ENCODE measurements at regions not wholly inside any gene's neighbourhood (a gene's known extent, or its start where the extent isn't known, plus 50 kb on each side); places are given as distances from the start of the nearest gene placed in this dataset.

DNA sequence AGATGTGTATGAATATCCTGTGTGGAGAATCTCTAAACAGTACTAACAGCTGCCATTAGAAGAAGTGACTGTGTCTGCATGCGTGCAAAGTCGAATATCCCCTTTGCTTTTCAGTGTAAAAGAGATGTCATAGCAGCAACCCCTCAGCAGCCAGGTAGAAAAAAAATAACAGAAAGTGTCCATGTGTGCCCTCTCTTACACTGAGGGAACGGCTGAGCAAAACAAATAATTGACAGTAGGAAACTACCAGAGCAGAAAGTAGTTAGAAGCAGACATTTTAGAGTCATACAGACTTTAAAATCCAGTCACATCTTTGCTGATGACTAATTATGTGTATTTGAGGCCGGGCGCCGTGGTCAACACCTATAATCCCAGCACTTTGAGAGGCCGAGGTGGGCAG lies 370.8 kb downstream of the GPM6A start:
- no peak for DNase-seq (ENCODE audit: low spot score)

DNA sequence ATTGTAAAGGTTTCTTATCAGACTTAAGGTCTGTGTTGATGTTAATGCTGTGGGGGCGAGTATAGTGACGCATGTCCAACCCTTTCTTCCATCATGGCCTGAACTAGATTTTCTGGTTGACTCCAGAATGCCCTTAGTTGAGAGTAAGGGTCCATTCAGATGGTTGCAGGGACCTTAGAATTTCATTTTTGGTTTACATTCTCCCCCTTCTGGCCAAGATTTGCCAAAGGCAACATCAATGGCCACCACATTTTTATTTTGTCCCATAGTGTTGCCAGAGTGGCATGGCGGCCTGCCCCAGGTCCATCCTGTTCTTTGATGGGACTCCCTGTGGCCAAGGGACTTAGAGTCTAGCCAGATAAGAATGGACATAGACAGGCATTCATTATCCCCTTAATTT lies 368.5 kb downstream of the GPM6A start:
- DNase-seq (ENCODE audit: low spot score) = no peak

DNA sequence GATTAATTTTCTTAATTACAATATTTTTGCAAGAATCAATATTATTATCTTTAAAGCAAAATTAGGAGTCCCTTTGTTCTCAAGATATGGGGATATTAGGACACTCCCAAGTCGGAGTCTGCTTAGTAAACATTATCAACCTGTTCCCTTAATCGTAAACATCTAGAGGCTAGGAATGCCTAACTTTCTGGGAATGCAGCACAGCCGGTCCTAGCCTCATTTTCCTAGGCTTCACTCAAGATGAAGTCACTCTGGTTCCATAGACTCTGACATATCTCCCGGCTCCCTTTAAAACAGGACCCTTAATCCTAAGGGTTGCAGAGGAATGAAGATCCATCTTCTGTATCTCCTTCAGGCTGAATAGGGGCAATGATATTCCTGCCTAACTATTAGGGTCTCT lies 367.6 kb downstream of the GPM6A start:
- no peak for DNase-seq (ENCODE audit: low spot score)

DNA sequence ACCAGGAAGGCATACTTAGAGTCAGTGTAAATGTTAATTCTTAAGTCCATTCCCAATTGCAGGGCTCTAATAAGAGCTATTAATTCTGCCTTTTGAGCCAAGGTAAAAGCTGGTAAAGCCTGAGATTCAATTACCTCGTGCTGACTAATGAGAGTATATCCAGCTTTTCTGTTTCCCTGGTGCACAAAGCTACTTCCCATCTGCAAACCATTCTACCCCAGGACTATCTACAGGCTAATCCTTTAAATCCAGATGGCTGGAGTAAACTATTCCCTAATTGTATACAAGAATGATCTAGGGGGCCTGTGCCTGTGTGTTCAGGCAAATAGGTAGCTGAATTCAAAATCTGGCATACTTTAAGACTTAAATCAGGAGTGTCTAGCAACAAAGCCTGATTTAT lies 365.0 kb downstream of the GPM6A start:
- no peak for DNase-seq (ENCODE audit: low spot score)

DNA sequence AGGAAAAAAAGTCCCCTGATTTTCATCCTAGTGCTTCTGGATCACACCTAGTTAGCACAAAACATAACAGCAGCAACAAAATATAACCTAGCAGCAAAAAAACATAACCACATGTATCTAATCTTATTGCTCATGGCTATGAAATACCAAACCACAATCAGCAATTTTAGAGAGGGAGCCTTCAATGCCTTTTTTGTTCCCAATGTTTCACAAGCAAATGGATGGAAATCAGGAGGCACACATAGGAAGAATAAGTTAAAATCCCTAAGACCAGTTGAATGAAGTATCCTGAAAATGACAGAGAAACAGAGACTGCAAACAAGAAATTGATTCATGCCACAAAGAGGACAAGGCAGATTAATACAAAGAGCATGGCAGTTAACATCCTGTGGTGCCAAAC lies 361.6 kb downstream of the GPM6A start:
- DNase-seq (ENCODE audit: low spot score) = peak; percentile 32

DNA sequence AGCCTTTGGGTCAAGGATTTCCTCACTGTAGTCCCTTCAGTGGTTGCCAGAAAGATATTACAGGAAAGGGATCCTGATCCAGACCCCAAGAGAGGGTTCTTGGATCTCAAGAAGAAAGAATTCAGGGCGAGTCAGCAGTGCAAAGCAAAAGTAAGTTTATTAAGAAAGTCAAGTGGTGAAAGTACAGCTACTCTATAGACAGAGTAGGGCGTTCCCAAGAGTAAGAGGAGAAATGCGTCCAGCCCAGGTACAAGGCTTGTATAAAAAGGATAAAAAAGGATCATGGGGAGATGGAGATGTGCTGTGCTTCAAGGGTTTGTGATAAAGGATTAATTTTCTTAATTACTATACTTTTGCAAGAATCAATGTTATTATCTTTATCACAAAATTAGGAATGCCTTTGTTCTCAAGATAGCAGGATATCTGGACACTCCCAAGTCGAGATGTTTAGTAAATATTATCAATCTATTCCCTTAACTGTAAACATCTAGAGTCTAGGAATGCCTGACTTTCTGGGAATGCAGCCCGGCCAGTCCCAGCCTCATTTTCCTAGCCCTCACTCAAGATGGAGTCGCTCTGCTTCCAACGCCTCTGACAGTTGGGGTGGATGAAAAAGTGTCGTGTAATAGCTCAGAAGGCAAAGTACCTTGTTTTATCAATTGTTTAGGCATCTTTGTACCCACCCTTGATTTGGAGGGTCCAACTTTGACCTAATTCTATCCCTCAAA lies 360.7 kb downstream of the GPM6A start:
- DNase-seq (ENCODE audit: low spot score) = no peak

DNA sequence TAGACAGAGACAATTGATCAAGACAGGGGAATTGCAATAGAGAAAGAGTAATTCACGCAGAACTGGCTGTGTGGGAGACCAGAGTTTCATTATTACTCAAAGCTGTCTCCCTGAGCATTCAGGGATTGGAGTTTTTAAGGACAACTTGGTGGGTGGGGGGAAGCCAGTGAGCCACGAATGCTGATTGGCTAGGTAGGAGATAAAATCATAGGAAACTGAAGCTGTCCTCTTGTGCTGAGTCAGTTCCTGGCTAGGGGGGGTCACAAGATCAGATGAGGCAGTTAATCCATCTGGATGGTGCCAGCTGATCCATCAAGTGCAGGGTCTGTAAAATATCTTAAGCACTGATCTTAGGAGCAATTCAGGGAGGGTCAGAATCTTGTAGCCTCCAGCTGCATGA lies 358.6 kb downstream of the GPM6A start:
- no peak for DNase-seq (ENCODE audit: low spot score)

DNA sequence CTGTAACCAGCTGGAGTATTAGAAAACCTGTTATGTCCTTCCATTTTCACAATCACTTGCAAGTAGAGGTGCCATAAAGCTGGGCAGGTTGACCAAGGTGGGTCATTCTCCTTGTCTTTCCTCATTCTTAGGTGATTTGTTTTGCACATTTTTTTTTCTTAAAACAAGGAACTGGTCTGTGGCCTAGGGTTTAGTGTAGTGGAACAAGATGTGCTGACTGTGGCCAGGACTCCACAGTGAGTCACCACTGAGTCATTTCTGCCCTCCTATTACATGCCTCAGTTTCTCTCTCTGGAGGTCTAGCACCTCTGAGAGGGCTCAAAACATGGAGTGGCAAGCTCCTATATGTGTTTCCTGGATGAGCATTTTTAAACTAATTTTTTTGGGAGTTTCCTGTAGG lies 355.9 kb downstream of the GPM6A start:
- DNase-seq (ENCODE audit: low spot score) = no peak

DNA sequence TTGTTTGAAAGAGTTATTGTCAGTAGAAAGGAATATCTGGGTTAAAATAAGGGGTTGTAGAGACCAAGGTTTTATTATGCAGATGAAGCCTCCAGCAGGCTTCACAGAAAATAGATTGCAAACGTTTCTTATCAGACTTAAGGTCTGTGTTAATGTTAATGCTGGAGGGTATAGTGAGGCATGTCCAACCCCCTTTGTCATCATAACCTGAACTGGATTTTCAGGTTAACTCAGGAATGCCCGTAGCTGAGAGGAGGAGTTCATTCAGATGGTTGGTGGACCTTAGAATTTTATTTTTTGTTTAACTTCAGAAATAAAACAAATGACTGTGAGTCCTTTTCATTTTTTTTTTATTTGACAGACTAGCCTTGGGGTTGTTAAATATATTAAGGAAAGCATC lies 354.1 kb downstream of the GPM6A start:
- DNase-seq (ENCODE audit: low spot score) = no peak

DNA sequence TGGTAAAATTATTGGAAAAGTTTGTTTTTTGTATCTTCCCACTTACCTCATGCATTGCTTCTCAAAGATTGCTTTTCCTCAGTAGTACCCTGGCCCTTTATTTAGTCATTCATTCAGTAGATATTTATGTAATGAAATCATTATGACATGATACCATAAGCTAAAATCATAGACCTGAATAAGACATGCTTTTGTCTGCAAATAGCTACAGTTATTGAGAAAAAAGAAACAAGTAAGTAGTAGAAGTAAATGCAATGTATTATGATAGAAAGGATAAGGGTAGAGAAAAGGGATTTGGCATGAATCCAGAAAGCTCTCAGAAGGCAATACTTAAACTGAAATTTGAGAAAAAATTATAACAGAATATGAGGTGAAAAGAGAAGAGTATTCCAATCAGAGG lies 352.5 kb downstream of the GPM6A start:
- no peak for DNase-seq (ENCODE audit: low spot score)

DNA sequence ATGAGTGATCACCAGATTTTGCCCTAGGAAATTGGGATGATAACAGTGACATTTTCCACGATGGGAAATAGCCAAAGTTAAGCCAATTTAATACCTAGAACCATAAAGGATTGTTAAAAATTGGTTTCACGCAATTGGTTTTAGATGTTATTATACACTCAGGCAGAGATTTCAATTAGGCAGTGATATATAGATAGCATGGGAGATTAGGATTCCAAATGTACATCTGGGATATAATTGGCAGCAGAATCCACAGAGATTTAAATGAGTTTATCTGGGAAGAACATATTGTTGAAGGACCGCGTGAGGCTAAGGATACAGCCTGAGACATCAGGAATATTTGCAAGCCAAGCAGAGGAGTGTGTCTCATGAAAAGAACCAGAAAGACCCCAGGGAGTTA lies 351.6 kb downstream of the GPM6A start:
- no peak for DNase-seq (ENCODE audit: low spot score)

DNA sequence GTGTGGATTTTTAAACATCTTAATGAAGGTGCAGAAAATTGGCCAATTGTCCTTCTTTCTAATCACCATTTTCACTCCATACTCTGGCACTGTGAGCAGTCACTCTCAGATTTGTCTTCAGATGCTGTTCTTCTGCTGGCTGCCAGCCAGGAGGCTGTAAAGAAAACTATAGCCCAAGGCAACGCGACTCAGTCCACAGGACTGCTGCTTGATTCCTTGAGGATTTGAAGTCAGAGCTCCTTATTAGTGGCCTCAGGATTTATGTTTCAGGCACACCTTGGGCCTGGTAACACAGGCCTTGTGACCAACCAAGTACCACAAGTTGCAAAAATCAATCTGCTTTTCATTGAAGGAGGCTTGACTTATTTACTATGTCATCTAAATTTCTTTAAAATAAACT lies 342.6 kb downstream of the GPM6A start:
- no peak for DNase-seq (ENCODE audit: low spot score)

DNA sequence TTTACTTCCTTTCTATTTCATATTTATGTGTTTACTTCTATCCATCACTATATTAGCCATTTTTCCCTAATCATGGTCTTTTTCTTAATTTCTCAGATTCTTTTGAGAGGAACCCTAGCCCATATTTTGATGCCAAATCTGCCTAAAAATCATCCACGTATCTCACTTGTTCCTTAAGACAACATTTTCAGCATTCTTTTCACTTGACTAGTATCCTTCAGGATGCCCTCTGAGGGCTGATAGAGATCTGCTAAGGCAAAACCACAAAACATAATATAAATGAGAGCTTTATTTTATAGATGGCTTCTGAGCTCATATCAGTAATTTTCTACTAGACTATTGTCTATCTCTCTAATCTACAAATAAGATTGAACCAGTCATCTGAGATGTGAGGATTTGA lies 341.9 kb downstream of the GPM6A start:
- peak; percentile 20 for DNase-seq (ENCODE audit: low spot score)

DNA sequence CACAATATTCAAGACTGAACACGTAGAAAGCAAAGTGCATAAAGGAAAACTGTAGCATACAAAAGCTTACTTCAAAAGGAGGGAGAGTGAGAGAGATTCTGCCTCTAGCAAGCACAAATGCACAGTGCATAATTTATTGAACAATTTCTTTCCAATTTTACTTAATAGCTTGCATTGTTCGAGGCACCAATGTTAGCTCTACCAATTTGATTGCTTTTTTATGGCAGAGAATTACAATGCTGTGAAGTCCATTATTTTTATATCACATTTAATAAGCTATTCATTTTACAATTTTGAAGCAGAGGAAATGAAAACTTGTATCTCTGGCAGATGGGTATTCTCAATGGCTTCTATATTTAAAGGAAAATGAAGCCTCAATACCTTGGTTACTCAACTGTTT lies 331.7 kb downstream of the GPM6A start:
- DNase-seq (ENCODE audit: low spot score) = no peak

DNA sequence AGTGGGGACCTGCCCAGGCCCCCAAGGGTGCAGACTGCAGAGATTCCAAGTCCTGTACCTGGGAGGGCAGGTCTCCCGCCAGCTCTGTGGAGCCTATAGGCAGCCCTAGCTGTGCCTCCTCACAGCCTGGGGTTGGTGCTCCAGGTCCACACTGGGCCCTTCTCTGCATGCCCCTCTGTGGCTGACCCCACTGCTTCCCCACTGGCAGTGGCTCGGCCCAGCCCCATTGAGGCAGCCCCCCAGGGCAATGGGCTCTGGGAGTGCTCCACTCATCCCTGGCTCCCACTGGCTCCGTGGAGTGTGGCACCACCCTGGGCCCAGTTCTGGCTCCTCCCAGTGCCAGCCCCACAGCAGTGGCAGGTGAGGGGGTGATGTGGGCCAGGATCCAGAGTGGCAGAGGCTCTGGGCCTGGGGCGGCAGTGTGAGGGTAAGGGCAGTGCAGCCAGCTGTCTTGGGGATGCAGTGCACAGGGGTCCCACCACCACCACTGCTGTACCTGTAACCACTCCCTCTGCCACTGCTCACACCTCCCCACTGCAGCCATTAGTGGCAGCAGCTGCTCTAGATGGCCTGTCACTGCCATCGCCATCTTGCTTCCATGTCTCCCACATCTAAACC lies 312.2 kb downstream of the GPM6A start:
- no peak for DNase-seq (ENCODE audit: low spot score)

DNA sequence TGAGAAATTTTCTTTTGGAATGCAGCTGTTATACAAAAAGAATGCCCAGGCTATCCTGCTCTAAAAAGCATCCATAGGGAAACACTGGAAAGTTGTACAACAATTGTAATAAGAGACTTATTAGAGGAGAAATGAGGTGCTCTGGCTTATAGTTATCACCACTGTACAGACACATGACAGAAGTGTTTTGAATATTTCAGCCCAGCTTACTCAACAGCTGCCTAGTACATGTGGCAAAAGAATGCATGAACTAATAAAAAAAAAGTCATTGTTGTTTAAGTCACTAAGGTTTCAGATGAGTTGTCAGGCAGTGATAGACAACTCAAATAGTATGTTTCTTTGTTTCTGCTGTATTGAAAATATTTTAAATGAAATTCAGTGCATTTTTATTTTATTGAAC lies 307.7 kb downstream of the GPM6A start:
- no peak for DNase-seq (ENCODE audit: low spot score)

DNA sequence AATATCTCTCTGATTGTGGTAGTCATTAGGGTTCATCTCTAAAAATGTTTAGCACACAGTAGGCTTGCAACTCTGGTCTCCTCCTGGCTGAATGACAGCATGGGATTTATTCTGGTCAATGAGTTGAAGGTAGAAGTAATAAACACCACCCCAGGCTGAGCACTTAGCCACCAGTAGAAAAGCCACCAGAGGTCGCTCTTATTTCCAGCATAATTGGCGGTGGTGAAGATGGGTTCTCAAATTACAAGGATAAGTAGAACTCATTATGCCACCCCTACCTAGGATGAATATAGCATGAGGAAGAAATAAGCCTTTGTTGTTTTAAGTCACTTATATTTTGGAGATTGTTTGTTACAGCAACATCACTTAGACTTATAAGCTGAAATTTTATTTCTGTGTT lies 302.7 kb downstream of the GPM6A start:
- DNase-seq (ENCODE audit: low spot score) = no peak

DNA sequence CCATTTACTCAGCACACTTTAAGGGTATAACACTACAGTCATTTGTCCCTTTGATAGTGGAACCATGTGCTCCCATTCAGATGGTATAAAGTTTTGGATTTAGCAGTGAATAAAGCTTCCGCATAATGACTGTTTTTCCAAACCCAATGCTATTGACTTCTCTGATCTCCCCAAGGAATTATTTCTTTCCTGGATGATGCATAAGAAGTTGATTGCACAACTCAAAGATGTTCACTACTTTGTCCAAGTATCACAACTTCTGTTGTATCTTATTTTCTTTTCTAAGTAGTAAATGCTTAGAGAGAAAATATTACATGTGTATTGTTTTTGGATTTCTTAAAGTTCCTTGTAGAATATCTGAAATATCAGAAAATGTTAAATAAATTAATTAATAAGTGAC lies 300.2 kb downstream of the GPM6A start:
- DNase-seq (ENCODE audit: low spot score) = no peak

DNA sequence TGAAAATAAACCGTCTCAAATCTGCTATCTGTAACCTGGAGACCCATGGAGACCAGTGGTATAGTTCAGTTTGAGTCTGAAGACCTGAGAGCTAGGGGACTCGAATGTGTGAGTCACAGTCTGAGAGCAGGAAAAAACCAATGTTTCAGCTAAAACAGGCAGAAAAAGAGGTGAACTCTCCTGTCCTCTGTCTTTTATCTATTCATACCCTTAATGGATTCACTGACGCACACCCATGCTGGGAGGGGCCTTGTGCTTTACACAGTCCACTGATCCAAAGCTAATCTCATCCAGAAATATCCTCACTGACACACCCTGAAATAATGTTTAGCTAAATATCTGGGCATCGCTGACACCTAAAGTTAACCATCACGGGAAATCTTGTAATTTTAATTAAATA lies 297.9 kb downstream of the GPM6A start:
- no peak for DNase-seq (ENCODE audit: low spot score)

DNA sequence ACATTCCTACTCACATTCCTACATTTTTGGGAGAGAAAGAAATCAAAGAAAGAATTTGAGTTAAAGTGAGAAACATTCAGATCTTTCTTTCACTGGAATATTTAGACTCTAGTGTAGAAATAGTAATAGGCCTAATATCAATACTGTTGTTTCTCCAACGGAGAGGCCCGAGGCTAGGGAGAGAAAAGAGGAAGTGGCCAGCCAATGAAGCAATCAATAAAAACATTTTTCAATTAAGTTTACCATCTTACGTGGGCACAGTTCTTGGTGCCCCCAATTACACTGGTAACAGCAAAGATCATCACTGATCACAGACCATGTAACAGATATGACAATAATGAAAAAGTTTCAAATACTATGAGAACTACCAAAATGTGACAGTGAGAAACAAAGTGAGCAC lies 281.4 kb downstream of the GPM6A start:
- no peak for DNase-seq (ENCODE audit: low spot score)

DNA sequence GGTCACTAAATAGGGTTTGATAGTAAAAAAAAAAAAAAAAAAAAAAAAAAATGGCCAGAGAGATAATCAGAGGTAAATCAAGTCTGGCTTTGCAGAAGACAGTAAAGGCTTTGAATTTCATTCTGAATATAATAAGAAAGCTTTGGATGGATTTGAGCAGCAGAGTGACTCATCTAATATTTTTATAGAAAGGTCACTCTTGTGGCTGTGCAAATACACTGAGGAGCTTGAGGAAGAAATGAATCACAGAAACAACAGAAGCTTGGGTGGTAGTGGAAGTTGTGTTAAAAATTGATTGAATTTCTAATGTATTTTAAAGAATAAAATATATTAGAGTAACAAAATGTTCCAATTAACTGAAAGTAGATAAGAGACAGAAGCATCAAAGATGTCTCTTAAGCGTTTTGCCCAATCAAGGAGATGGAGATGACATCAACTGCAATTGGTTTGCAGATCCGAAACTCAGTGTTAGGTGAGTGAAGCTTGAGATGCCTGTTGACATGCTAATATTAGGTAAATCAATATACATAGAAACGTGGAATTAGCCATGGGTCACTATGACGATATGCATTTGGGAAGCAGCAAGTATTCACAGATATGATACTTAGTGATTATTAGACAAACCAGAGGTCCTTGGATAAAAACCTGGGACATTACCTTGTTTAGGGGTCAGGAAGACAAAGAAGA lies 280.5 kb downstream of the GPM6A start:
- DNase-seq (ENCODE audit: low spot score) = peak; percentile 42

DNA sequence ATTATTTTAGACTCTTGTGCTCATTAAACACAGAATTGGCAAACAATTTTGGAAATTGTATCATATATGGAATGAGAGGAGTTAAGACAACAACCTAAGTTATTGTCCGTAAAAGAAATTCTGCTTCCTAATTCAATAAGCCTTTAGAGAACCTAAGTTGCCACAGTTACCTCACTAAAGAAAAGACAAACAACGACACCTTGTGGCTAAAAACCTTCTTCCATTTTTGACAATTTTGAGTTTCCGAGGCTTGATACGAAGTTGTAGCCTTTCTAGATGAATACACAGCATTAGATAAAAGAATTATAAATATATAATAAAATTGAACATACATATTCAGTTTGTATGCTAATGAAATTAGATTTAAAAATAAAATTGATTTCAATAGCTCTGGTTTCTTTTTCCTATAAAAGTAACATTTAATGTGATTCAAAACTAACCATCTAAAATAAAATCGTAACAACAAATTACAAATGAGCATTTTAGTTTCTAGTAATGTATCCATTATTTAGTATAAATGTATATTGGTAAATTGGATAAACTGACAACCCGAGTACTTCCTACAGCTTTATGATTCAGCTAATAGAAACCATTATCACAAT lies 275.1 kb downstream of the GPM6A start:
- DNase-seq (ENCODE audit: low spot score) = peak; percentile 72

DNA sequence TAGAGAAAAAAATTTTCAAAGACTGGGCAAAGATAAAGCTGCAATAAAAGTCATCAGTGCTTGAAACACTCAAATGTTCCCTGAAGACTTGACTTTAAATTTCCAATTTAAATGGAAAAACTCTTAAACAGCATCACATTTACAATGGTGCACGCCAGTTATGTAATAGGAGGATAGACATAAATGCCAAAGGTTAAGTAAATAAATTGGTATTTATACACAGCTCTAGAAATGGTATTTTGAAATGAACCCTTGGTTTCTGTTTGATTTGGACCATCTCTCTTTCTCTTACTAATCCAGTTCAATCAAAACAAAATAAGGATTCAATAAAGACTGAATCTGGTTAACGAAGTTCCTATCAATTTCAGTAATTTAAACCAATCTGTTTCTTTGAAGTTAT lies 272.6 kb downstream of the GPM6A start:
- no peak for DNase-seq (ENCODE audit: low spot score)
